ENCODE measurements at regions not wholly inside any gene's neighbourhood (a gene's known extent, or its start where the extent isn't known, plus 50 kb on each side); places are given as distances from the start of the nearest gene placed in this dataset.

GRCh38 chr9:73640971-73641370 is 489.3 kb downstream of the ANXA1 start:
- intact Hi-C loops (cut with DNase I) = no loop called here
- Histone ChIP-seq H3K27ac (no peak overlapping the region), H3K4me3 (no peak overlapping the region), H3K36me3 (no peaks in the 10 kb centered on the region), H3K4me1 (no peaks in the 10 kb centered on the region), H3K9me3 (no peaks in the 10 kb centered on the region), H3K9ac (ENCODE audit: low read depth in 2 of 2, low read length in 2 of 2) (no peak overlapping the region), H3K27me3 (no peaks in the 10 kb centered on the region)
- no peak for TF ChIP-seq CTCF (IDR thresholded peaks at IDR 0.05)
- DNase-seq = no peak

- TF ChIP-seq CTCF (IDR thresholded peaks at IDR 0.05) = no peak
- intact Hi-C loops (cut with DNase I) = no loop called here
These were observed 491.8 kb downstream of the ANXA1 start for GRCh38 chr9:73643379-73644013.

GRCh38 chr9:73647560-73647959 is 495.9 kb downstream of the ANXA1 start:
- no peaks in the 10 kb centered on the region for H3K9me3 ChIP-seq
- H3K4me1 ChIP-seq = no peaks in the 10 kb centered on the region
- H3K27ac ChIP-seq = no peak overlapping the region
- intact Hi-C loops (cut with DNase I) = no loop called here
- H3K27me3 ChIP-seq = no peaks in the 10 kb centered on the region
- no peak for TF ChIP-seq CTCF (IDR thresholded peaks at IDR 0.05)
- no peak for DNase-seq
- no peaks in the 10 kb centered on the region for H3K36me3 ChIP-seq
- H3K9ac ChIP-seq (ENCODE audit: low read depth in 2 of 2, low read length in 2 of 2) = no peak overlapping the region
- no peak overlapping the region for H3K4me3 ChIP-seq

More at GRCh38 chr9:73643379-73644013, 491.8 kb downstream of the ANXA1 start:
- H3K36me3 ChIP-seq = no peaks in the 10 kb centered on the region
- no peaks in the 10 kb centered on the region for H3K9me3 ChIP-seq
- DNase-seq = no peak
- no peak overlapping the region for H3K27ac ChIP-seq
- H3K9ac ChIP-seq (ENCODE audit: low read depth in 2 of 2, low read length in 2 of 2) = no peak overlapping the region
- H3K27me3 ChIP-seq = no peaks in the 10 kb centered on the region
- no peak overlapping the region for H3K4me3 ChIP-seq
- H3K4me1 ChIP-seq = no peaks in the 10 kb centered on the region

GRCh38 chr9:73649552-73649951 is 497.9 kb downstream of the ANXA1 start:
- Histone ChIP-seq H3K27ac (no peak overlapping the region), H3K36me3 (no peaks in the 10 kb centered on the region), H3K4me3 (no peak overlapping the region), H3K4me1 (no peaks in the 10 kb centered on the region), H3K9me3 (no peaks in the 10 kb centered on the region), H3K27me3 (no peaks in the 10 kb centered on the region), H3K9ac (ENCODE audit: low read depth in 2 of 2, low read length in 2 of 2) (no peak overlapping the region)
- intact Hi-C loops (cut with DNase I) = no loop called here
- DNase-seq = no peak
- TF ChIP-seq CTCF (IDR thresholded peaks at IDR 0.05) = no peak

- Histone ChIP-seq H3K36me3 (no peaks in the 10 kb centered on the region), H3K27ac (no peak overlapping the region), H3K9me3 (no peaks in the 10 kb centered on the region), H3K9ac (ENCODE audit: low read depth in 2 of 2, low read length in 2 of 2) (no peak overlapping the region), H3K4me3 (no peak overlapping the region), H3K4me1 (no peaks in the 10 kb centered on the region), H3K27me3 (no peaks in the 10 kb centered on the region)
- TF ChIP-seq CTCF (IDR thresholded peaks at IDR 0.05) = no peak
- no peak for DNase-seq
- intact Hi-C loops (cut with DNase I) = no loop called here
These were observed 503.7 kb downstream of the ANXA1 start for GRCh38 chr9:73655363-73655762.

All from colonic mucosa (tissue), 4 donors.